ENCODE measurements at regions not wholly inside any gene's neighbourhood (a gene's known extent, or its start where the extent isn't known, plus 50 kb on each side); places are given as distances from the start of the nearest gene placed in this dataset.

GRCh38 chr7:42673951-42674350, 237.9 kb downstream of the C7orf25 start:
- ATAC-seq (no peak), DNase-seq (no peak)
- no peaks in the 10 kb centered on the region for H3K36me3 ChIP-seq
- H3K4me1 ChIP-seq: no peaks in the 10 kb centered on the region
- H3K27ac ChIP-seq: no peak overlapping the region
- in situ Hi-C loops (cut with MboI; ENCODE audit: low sequenced_read_pairs in 4 of 4) (no loop called here), intact Hi-C loops (cut with DNase I; ENCODE audit: low total_unique reads) (no loop called here)
- TF ChIP-seq POLR2A (IDR thresholded peaks at IDR 0.05) (no peak), CTCF (IDR thresholded peaks at IDR 0.05 in 4 of 5, conservative IDR thresholded peaks at IDR 0.05 in 1 of 5) (no peak)
- no peaks in the 10 kb centered on the region for H3K27me3 ChIP-seq
- H3K9me3 ChIP-seq: no peaks in the 10 kb centered on the region
- no peak overlapping the region for H3K4me3 ChIP-seq

- Histone ChIP-seq H3K4me1 (no peaks in the 10 kb centered on the region), H3K27me3 (no peaks in the 10 kb centered on the region), H3K4me3 (no peak overlapping the region), H3K36me3 (no peaks in the 10 kb centered on the region), H3K27ac (no peak overlapping the region), H3K9me3 (no peaks in the 10 kb centered on the region)
- ATAC-seq: no peak
- no peak for DNase-seq
- in situ Hi-C loops (cut with MboI; ENCODE audit: low sequenced_read_pairs in 4 of 4) (no loop called here), intact Hi-C loops (cut with DNase I; ENCODE audit: low total_unique reads) (no loop called here)
- TF ChIP-seq CTCF (IDR thresholded peaks at IDR 0.05 in 4 of 5, conservative IDR thresholded peaks at IDR 0.05 in 1 of 5) (no peak), POLR2A (IDR thresholded peaks at IDR 0.05) (no peak)
Measured at GRCh38 chr7:42672339-42672999, 239.4 kb downstream of the C7orf25 start.

GRCh38 chr7:42671627-42672026, 240.2 kb downstream of the C7orf25 start:
- H3K27ac ChIP-seq: no peak overlapping the region
- in situ Hi-C loops (cut with MboI; ENCODE audit: low sequenced_read_pairs in 4 of 4): no loop called here
- H3K4me1 ChIP-seq: no peaks in the 10 kb centered on the region
- H3K9me3 ChIP-seq: no peaks in the 10 kb centered on the region
- intact Hi-C loops (cut with DNase I; ENCODE audit: low total_unique reads): no loop called here
- ATAC-seq: no peak
- H3K4me3 ChIP-seq: no peak overlapping the region
- H3K36me3 ChIP-seq: no peaks in the 10 kb centered on the region
- DNase-seq: no peak
- no peaks in the 10 kb centered on the region for H3K27me3 ChIP-seq
- TF ChIP-seq CTCF (IDR thresholded peaks at IDR 0.05 in 4 of 5, conservative IDR thresholded peaks at IDR 0.05 in 1 of 5): no peak

GRCh38 chr7:42666994-42667393, 244.9 kb downstream of the C7orf25 start:
- Histone ChIP-seq H3K4me1 (no peaks in the 10 kb centered on the region), H3K36me3 (no peaks in the 10 kb centered on the region), H3K4me3 (no peak overlapping the region), H3K27me3 (no peaks in the 10 kb centered on the region), H3K9me3 (no peaks in the 10 kb centered on the region), H3K27ac (no peak overlapping the region)
- intact Hi-C loops (cut with DNase I; ENCODE audit: low total_unique reads): no loop called here
- ATAC-seq (no peak), DNase-seq (no peak)
- no peak for TF ChIP-seq POLR2A (IDR thresholded peaks at IDR 0.05)
- no peak for TF ChIP-seq CTCF (IDR thresholded peaks at IDR 0.05 in 4 of 5, conservative IDR thresholded peaks at IDR 0.05 in 1 of 5)
- in situ Hi-C loops (cut with MboI; ENCODE audit: low sequenced_read_pairs in 4 of 4): no loop called here

- no peak for ATAC-seq
- Histone ChIP-seq H3K27ac (no peak overlapping the region), H3K9me3 (no peaks in the 10 kb centered on the region), H3K36me3 (no peaks in the 10 kb centered on the region), H3K27me3 (no peaks in the 10 kb centered on the region), H3K4me3 (no peak overlapping the region), H3K4me1 (no peaks in the 10 kb centered on the region)
- no peak for DNase-seq
- TF ChIP-seq CTCF (IDR thresholded peaks at IDR 0.05 in 4 of 5, conservative IDR thresholded peaks at IDR 0.05 in 1 of 5) (no peak), POLR2A (IDR thresholded peaks at IDR 0.05) (no peak)
- intact Hi-C loops (cut with DNase I; ENCODE audit: low total_unique reads) (no loop called here), in situ Hi-C loops (cut with MboI; ENCODE audit: low sequenced_read_pairs in 4 of 4) (no loop called here)
Measured at GRCh38 chr7:42662862-42663261, 249.0 kb downstream of the C7orf25 start.

All from gastrocnemius medialis (tissue), 4 donors.